Adipocyte (in vitro differentiated cells): ENCODE measurements at regions not wholly inside any gene's neighbourhood (a gene's known extent, or its start where the extent isn't known, plus 50 kb on each side); places are given as distances from the start of the nearest gene placed in this dataset.

Experiments used
- DNase-seq: peaks from one replicate; pipeline ENCODE4 v3.0.0-alpha.2; 2015; ENCODE audit warnings: low read depth
- H3K27me3 ChIP-seq: replicated peaks from 2 replicates; pipeline ENCODE4 v1.7.0; 2013; ENCODE audit warnings: mild to moderate bottlenecking, low read length, moderate library complexity; ENCODE audit not compliant: control insufficient read depth, insufficient read depth
- H3K36me3 ChIP-seq: 2 replicates; pipeline ENCODE4 v1.7.0; 2013; ENCODE audit warnings: low read length, mild to moderate bottlenecking, moderate library complexity; ENCODE audit not compliant: control insufficient read depth, insufficient read depth, severe bottlenecking
- H3K4me1 ChIP-seq: 2 replicates; pipeline ENCODE4 v1.7.0; 2013; ENCODE audit warnings: mild to moderate bottlenecking, low read length, moderate library complexity; ENCODE audit not compliant: control insufficient read depth, insufficient read depth
- H3K4me3 ChIP-seq: 2 replicates; pipeline ENCODE4 v1.7.0; 2013; ENCODE audit warnings: mild to moderate bottlenecking, low read length, moderate library complexity
- H3K9ac ChIP-seq: 2 replicates; pipeline ENCODE4 v1.7.0; 2013; ENCODE audit warnings: mild to moderate bottlenecking, low read length, moderate library complexity
- H3K9me3 ChIP-seq: 2 replicates; pipeline ENCODE4 v1.7.0; 2013; ENCODE audit warnings: mild to moderate bottlenecking, low read length, moderate library complexity; ENCODE audit not compliant: control insufficient read depth

- H3K27me3 ChIP-seq: peaks cover 22% of the 10 kb centered on the region
- H3K4me1 ChIP-seq: no peaks in the 10 kb centered on the region
- H3K4me3 ChIP-seq: no peak overlapping the region
- DNase-seq: no peak
- peaks cover 8% of the 10 kb centered on the region for H3K9me3 ChIP-seq
- no peak overlapping the region for H3K9ac ChIP-seq
- no peaks in the 10 kb centered on the region for H3K36me3 ChIP-seq
Measured at GRCh38 chr5:159629158-159629557, 287.1 kb upstream of the ADRA1B start.

- Histone ChIP-seq H3K27me3 (peaks cover 26% of the 10 kb centered on the region), H3K4me3 (no peak overlapping the region), H3K4me1 (no peaks in the 10 kb centered on the region), H3K36me3 (no peaks in the 10 kb centered on the region), H3K9me3 (peaks cover 8% of the 10 kb centered on the region), H3K9ac (no peak overlapping the region)
- no peak for DNase-seq
Measured at GRCh38 chr5:159630545-159630944, 285.7 kb upstream of the ADRA1B start.

GRCh38 chr5:159631001-159631400 lies 285.3 kb upstream of the ADRA1B start:
- DNase-seq: no peak
- Histone ChIP-seq H3K9ac (no peak overlapping the region), H3K27me3 (peaks cover 27% of the 10 kb centered on the region), H3K9me3 (peaks cover 8% of the 10 kb centered on the region), H3K36me3 (no peaks in the 10 kb centered on the region), H3K4me1 (no peaks in the 10 kb centered on the region), H3K4me3 (no peak overlapping the region)

- H3K4me3 ChIP-seq: no peak overlapping the region
- no peak overlapping the region for H3K9ac ChIP-seq
- H3K4me1 ChIP-seq: no peaks in the 10 kb centered on the region
- H3K27me3 ChIP-seq: peaks cover 27% of the 10 kb centered on the region
- no peaks in the 10 kb centered on the region for H3K36me3 ChIP-seq
- DNase-seq: no peak
- peaks cover 12% of the 10 kb centered on the region for H3K9me3 ChIP-seq
Measured at GRCh38 chr5:159632866-159633265, 283.4 kb upstream of the ADRA1B start.

- Histone ChIP-seq H3K27me3 (peaks cover 19% of the 10 kb centered on the region), H3K36me3 (no peaks in the 10 kb centered on the region), H3K9me3 (peaks cover 11% of the 10 kb centered on the region), H3K9ac (no peak overlapping the region), H3K4me3 (no peak overlapping the region), H3K4me1 (no peaks in the 10 kb centered on the region)
- DNase-seq: no peak
Measured at GRCh38 chr5:159638481-159638880, 277.8 kb upstream of the ADRA1B start.

GRCh38 chr5:159638954-159639559 lies 277.2 kb upstream of the ADRA1B start:
- H3K4me1 ChIP-seq: no peaks in the 10 kb centered on the region
- no peak overlapping the region for H3K4me3 ChIP-seq
- peak; percentile 18 for DNase-seq

GRCh38 chr5:159639590-159639989 lies 276.7 kb upstream of the ADRA1B start:
- Histone ChIP-seq H3K4me1 (no peaks in the 10 kb centered on the region), H3K36me3 (no peaks in the 10 kb centered on the region), H3K4me3 (no peak overlapping the region), H3K27me3 (peaks cover 18% of the 10 kb centered on the region), H3K9me3 (peaks cover 11% of the 10 kb centered on the region), H3K9ac (no peak overlapping the region)
- no peak for DNase-seq

More at GRCh38 chr5:159638954-159639559, 277.2 kb upstream of the ADRA1B start:
- peaks cover 18% of the 10 kb centered on the region for H3K27me3 ChIP-seq
- peaks cover 11% of the 10 kb centered on the region for H3K9me3 ChIP-seq
- H3K36me3 ChIP-seq: no peaks in the 10 kb centered on the region
- no peak overlapping the region for H3K9ac ChIP-seq

GRCh38 chr5:159640446-159640845 lies 275.8 kb upstream of the ADRA1B start:
- H3K27me3 ChIP-seq: peaks cover 14% of the 10 kb centered on the region
- no peaks in the 10 kb centered on the region for H3K4me1 ChIP-seq
- no peak overlapping the region for H3K4me3 ChIP-seq
- no peaks in the 10 kb centered on the region for H3K36me3 ChIP-seq
- DNase-seq: no peak
- no peak overlapping the region for H3K9ac ChIP-seq
- H3K9me3 ChIP-seq: peaks cover 11% of the 10 kb centered on the region

- Histone ChIP-seq H3K9me3 (peaks cover 11% of the 10 kb centered on the region), H3K4me3 (no peak overlapping the region), H3K27me3 (peaks cover 16% of the 10 kb centered on the region), H3K36me3 (no peaks in the 10 kb centered on the region), H3K4me1 (no peaks in the 10 kb centered on the region), H3K9ac (no peak overlapping the region)
- no peak for DNase-seq
Measured at GRCh38 chr5:159640921-159641320, 275.4 kb upstream of the ADRA1B start.

- Histone ChIP-seq H3K27me3 (peaks cover 20% of the 10 kb centered on the region), H3K36me3 (no peaks in the 10 kb centered on the region), H3K4me1 (no peaks in the 10 kb centered on the region), H3K4me3 (no peak overlapping the region), H3K9ac (no peak overlapping the region), H3K9me3 (peaks cover 11% of the 10 kb centered on the region)
- no peak for DNase-seq
Measured at GRCh38 chr5:159641371-159642039, 274.8 kb upstream of the ADRA1B start.

GRCh38 chr5:159642379-159642778 lies 273.9 kb upstream of the ADRA1B start:
- Histone ChIP-seq H3K4me1 (no peaks in the 10 kb centered on the region), H3K36me3 (no peaks in the 10 kb centered on the region)

More at GRCh38 chr5:159642379-159642778, 273.9 kb upstream of the ADRA1B start:
- no peak for DNase-seq
- Histone ChIP-seq H3K4me3 (no peak overlapping the region), H3K9ac (no peak overlapping the region), H3K9me3 (peaks cover 4% of the 10 kb centered on the region), H3K27me3 (peaks cover 23% of the 10 kb centered on the region)
